Stimulated activated effector memory CD8-positive, alpha-beta T cell treated with anti-CD3 and anti-CD28 coated beads, Interleukin-12 subunit alpha, Interleukin-12 subunit beta, amount 100 ng/mL, for 72 hours (primary cell): ENCODE measurements at regions not wholly inside any gene's neighbourhood (a gene's known extent, or its start where the extent isn't known, plus 50 kb on each side); places are given as distances from the start of the nearest gene placed in this dataset.

ENCODE experiments used
- ATAC-seq: fragments of 150-1000 bp; cut with Tn5 transposase; 2 replicates; pipeline ENCODE4 v1.10.0; 2021
- DNase-seq, 2 donors: peaks; one replicate each; pipeline ENCODE4 v3.0.0; 2021 to 2022; ENCODE audit warnings: low spot score in 2 of 2
- H3K27ac Mint-ChIP-seq: one replicate; pipeline ENCODE4 v1.8.0; 2022; ENCODE audit warnings: mild to moderate bottlenecking, mixed read lengths
- H3K36me3 Mint-ChIP-seq: one replicate; pipeline ENCODE4 v1.8.0; 2022; ENCODE audit warnings: mild to moderate bottlenecking, mixed read lengths
- H3K4me1 Mint-ChIP-seq: one replicate; pipeline ENCODE4 v1.8.0; 2022; ENCODE audit warnings: mixed read lengths
- H3K4me3 Mint-ChIP-seq: one replicate; pipeline ENCODE4 v1.8.0; 2022; ENCODE audit warnings: mild to moderate bottlenecking, mixed read lengths
- H3K9me3 Mint-ChIP-seq: one replicate; pipeline ENCODE4 v1.8.0; 2022; ENCODE audit warnings: mixed read lengths

- Mint-ChIP-seq H3K36me3 (no peaks in the 10 kb centered on the region), H3K4me3 (no peak overlapping the region), H3K4me1 (no peaks in the 10 kb centered on the region), H3K27ac (no peak overlapping the region), H3K9me3 (no peaks in the 10 kb centered on the region)
- DNase-seq = no peak
- no peak for ATAC-seq
These were observed 58.4 kb downstream of the HMHB1 start for GRCh38 chr5:143870362-143870761.

- no peaks in the 10 kb centered on the region for H3K9me3 Mint-ChIP-seq
- no peaks in the 10 kb centered on the region for H3K4me1 Mint-ChIP-seq
- no peaks in the 10 kb centered on the region for H3K36me3 Mint-ChIP-seq
- ATAC-seq (no peak), DNase-seq (no peak)
- no peak overlapping the region for H3K27ac Mint-ChIP-seq
- H3K4me3 Mint-ChIP-seq = no peak overlapping the region
These were observed 59.1 kb downstream of the HMHB1 start for GRCh38 chr5:143870871-143871632.

DNA sequence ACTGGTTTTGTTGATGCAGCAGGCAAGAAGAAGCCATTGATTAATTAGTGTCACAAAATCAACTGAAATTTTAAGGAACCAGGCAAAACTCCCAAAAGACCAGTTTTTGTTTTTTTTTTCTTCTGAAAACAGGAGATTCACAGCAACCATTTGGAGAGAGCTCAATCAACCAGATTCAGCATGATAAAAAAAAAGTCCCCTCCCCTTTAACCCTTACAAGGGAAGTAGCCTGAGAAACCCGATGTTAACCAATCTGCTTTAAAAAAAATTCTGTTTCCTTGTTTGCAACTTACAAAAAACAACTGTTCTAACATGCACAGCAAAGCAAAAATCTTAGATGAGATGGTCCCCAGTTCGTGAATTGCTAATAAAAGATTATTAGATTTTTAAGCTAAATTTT is 59.7 kb downstream of the HMHB1 start:
- H3K4me1 Mint-ChIP-seq = no peaks in the 10 kb centered on the region
- ATAC-seq (no peak), DNase-seq (no peak)
- no peak overlapping the region for H3K27ac Mint-ChIP-seq
- H3K4me3 Mint-ChIP-seq = no peak overlapping the region
- no peaks in the 10 kb centered on the region for H3K9me3 Mint-ChIP-seq
- no peaks in the 10 kb centered on the region for H3K36me3 Mint-ChIP-seq

DNA sequence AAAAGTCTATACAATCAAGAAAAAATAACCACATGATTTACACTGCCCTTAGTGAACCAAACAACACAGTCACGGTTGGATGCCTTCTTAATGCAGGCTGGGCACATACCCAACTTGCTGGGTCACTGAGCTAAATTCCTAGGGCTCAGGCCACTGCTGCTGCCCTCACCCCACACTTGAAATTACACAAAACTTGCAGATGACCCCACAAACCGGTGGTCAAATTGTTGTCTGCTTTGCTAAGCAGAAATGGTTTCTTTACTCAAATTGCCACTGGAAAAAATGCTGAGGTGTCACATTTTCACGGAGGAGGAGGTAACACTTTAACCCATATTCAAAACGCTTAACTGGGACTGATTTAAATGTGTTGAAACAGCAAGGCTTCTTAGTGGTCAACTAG is 62.4 kb downstream of the HMHB1 start:
- Mint-ChIP-seq H3K9me3 (no peaks in the 10 kb centered on the region), H3K27ac (no peak overlapping the region), H3K4me3 (no peak overlapping the region), H3K4me1 (no peaks in the 10 kb centered on the region), H3K36me3 (no peaks in the 10 kb centered on the region)
- DNase-seq (no peak), ATAC-seq (no peak)

DNA sequence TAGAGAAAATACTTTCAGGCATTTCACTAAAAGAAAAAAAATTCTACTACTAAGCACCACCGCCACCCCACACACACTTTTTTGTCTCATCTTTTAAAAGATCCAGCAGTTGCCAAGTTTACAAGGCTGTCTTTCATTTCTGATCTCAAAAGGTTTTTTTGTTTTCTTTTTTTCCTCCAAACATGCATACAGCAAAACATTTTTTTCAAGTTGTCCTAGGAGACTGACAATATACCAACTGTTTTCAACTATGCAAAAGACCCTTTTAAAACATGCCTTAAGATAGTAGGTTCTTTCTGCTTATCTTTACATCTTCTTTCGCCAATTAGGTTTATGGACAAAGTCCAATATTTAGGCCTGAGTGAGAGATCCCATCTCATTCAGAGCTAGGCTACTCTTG is 65.2 kb downstream of the HMHB1 start:
- Mint-ChIP-seq H3K4me1 (no peaks in the 10 kb centered on the region), H3K36me3 (no peaks in the 10 kb centered on the region), H3K4me3 (no peak overlapping the region), H3K27ac (no peak overlapping the region), H3K9me3 (no peaks in the 10 kb centered on the region)
- no peak for DNase-seq
- ATAC-seq = no peak

DNA sequence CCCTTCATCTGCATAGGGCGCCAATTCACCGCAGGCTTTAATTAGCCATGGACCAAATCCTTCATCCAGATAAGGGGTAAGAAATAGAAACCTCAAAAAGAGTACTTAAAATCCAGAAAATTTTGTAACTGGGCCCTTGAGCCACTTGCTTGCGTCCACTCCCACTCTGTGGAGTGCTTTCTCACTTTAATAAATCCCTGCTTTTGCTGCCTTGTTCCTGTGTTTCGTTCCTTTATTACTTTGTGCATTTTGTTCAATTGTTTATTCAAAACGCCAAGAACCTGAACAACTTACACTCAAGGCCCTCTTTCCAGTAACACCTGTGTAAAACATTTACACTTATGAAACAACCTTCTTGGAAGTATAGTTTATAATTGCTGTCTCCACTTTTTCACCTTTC is 66.5 kb downstream of the HMHB1 start:
- no peak for DNase-seq
- no peak for ATAC-seq
- Mint-ChIP-seq H3K4me1 (no peaks in the 10 kb centered on the region), H3K4me3 (no peak overlapping the region), H3K9me3 (no peaks in the 10 kb centered on the region), H3K27ac (no peak overlapping the region), H3K36me3 (no peaks in the 10 kb centered on the region)

- H3K36me3 Mint-ChIP-seq = no peaks in the 10 kb centered on the region
- no peak for ATAC-seq
- H3K4me1 Mint-ChIP-seq = no peaks in the 10 kb centered on the region
- H3K4me3 Mint-ChIP-seq = no peak overlapping the region
- no peaks in the 10 kb centered on the region for H3K9me3 Mint-ChIP-seq
- no peak overlapping the region for H3K27ac Mint-ChIP-seq
- no peak for DNase-seq
These were observed 67.7 kb downstream of the HMHB1 start for GRCh38 chr5:143879646-143880045.

DNA sequence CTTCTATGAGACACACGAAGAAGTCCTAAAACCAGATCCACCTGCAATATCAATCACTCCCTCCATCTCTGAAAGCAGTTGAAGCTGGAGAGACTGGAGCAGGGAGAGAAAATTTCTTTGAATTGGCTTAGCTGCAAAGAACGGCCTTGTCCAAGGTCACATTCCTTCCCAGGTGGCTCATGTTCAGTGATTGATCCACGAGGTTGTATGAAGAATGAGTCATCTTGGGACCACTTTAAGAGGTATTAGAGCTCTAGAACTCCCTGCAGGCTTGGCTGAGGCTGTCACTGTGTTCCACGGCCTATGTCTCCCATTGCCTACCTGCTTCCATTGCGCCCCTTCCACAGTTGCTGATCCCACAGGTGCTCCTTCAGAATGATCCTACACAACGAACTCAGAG is 68.2 kb downstream of the HMHB1 start:
- Mint-ChIP-seq H3K9me3 (no peaks in the 10 kb centered on the region), H3K4me1 (no peaks in the 10 kb centered on the region), H3K4me3 (no peak overlapping the region), H3K27ac (no peak overlapping the region), H3K36me3 (no peaks in the 10 kb centered on the region)
- DNase-seq (no peak), ATAC-seq (no peak)

- ATAC-seq (no peak), DNase-seq (no peak)
- no peak overlapping the region for H3K27ac Mint-ChIP-seq
- H3K4me1 Mint-ChIP-seq = no peaks in the 10 kb centered on the region
- no peak overlapping the region for H3K4me3 Mint-ChIP-seq
- no peaks in the 10 kb centered on the region for H3K9me3 Mint-ChIP-seq
- H3K36me3 Mint-ChIP-seq = no peaks in the 10 kb centered on the region
These were observed 70.6 kb downstream of the HMHB1 start for GRCh38 chr5:143882520-143882919.

DNA sequence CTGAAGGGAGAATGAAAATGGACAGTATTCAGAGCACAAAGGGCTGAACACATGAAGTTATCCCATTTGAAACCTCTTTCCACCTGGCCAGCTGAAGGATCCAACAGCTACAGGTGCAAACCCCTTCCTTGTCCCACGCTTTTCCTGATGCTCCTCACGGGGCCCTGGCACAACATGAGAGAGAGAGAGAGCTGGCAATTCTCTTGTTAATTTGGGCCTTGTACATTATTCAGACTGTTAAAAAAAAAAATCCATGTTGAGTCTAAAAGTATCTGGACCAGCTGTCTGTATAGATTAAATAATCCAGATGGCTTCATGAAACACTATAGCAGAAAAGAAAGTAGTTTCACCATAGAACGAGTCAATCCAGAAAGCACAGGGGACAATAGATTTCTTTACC is 74.1 kb downstream of the HMHB1 start:
- Mint-ChIP-seq H3K27ac (no peak overlapping the region), H3K36me3 (no peaks in the 10 kb centered on the region), H3K4me1 (no peaks in the 10 kb centered on the region), H3K4me3 (no peak overlapping the region), H3K9me3 (no peaks in the 10 kb centered on the region)
- ATAC-seq (no peak), DNase-seq (no peak)

- Mint-ChIP-seq H3K27ac (no peak overlapping the region), H3K9me3 (no peaks in the 10 kb centered on the region), H3K4me1 (no peaks in the 10 kb centered on the region), H3K36me3 (no peaks in the 10 kb centered on the region), H3K4me3 (no peak overlapping the region)
- DNase-seq = no peak
- no peak for ATAC-seq
These were observed 75.0 kb downstream of the HMHB1 start for GRCh38 chr5:143886651-143887638.

DNA sequence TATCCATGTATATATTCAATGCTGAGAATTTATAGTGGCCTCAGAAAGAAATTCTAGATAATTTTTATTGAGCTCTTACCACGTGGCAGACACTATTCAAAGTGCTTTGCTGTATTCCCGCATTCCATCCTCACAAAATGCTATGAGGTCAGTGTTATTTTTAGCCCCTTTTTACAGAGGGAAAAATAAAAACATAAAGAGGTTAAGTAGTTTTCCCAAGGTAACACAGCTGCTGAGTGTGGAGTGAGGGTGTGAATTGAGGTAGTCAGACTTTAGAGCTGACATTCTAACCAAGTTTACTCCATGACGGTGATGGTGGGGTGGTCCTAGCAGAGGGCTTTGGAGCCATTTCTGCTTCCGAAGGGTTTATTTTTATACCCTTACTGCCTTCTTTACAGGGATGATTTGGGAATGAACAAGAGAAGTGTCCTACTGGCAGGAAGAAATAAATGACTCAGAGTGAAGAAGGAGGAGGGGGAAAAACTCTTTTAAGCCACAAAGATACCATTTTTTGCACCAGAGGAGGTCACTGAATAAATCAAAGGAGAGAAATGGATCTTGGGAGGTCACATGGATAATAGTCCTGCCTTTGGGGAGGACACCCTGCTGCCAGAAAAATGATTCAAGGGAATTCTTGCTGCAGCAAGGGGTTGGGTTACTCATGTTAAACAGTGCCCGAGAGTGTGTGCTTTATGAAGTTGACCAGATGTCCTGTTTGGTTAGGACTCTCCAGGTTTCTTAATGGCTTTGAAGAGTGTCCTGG is 76.1 kb downstream of the HMHB1 start:
- ATAC-seq = no peak
- DNase-seq = no peak
- no peak overlapping the region for H3K4me3 Mint-ChIP-seq

GRCh38 chr5:143888912-143889311 is 77.0 kb downstream of the HMHB1 start:
- Mint-ChIP-seq H3K27ac (no peak overlapping the region), H3K4me3 (no peak overlapping the region), H3K4me1 (no peaks in the 10 kb centered on the region), H3K36me3 (no peaks in the 10 kb centered on the region), H3K9me3 (no peaks in the 10 kb centered on the region)
- DNase-seq (no peak), ATAC-seq (no peak)

More for the DNA sequence above, 76.1 kb downstream of the HMHB1 start:
- H3K4me1 Mint-ChIP-seq = no peaks in the 10 kb centered on the region
- H3K36me3 Mint-ChIP-seq = no peaks in the 10 kb centered on the region
- H3K27ac Mint-ChIP-seq = no peak overlapping the region
- no peaks in the 10 kb centered on the region for H3K9me3 Mint-ChIP-seq

- no peak for DNase-seq
- H3K27ac Mint-ChIP-seq = no peak overlapping the region
- H3K4me3 Mint-ChIP-seq = no peak overlapping the region
- no peaks in the 10 kb centered on the region for H3K9me3 Mint-ChIP-seq
- no peaks in the 10 kb centered on the region for H3K4me1 Mint-ChIP-seq
- no peak for ATAC-seq
- H3K36me3 Mint-ChIP-seq = no peaks in the 10 kb centered on the region
These were observed 78.0 kb downstream of the HMHB1 start for GRCh38 chr5:143889986-143890385.

- ATAC-seq = no peak
- Mint-ChIP-seq H3K4me1 (no peaks in the 10 kb centered on the region), H3K36me3 (no peaks in the 10 kb centered on the region), H3K4me3 (no peak overlapping the region), H3K27ac (no peak overlapping the region), H3K9me3 (no peaks in the 10 kb centered on the region)
- no peak for DNase-seq
These were observed 78.5 kb downstream of the HMHB1 start for GRCh38 chr5:143890487-143890886.
